Activated naive CD4-positive, alpha-beta T cell treated with anti-CD3 and anti-CD28 coated beads, Interleukin-2, amount 50 U/mL, for 72 hours (primary cell): ENCODE measurements at regions not wholly inside any gene's neighbourhood (a gene's known extent, or its start where the extent isn't known, plus 50 kb on each side); places are given as distances from the start of the nearest gene placed in this dataset.

Experiments
- ATAC-seq, 2 donors: fragments of 150-1000 bp; cut with Tn5 transposase; 2 replicates each; pipeline ENCODE4 v1.10.0; 2021; ENCODE audit warnings: mild to moderate bottlenecking in 2 of 2, moderate library complexity in 2 of 2
- DNase-seq, 2 donors: peaks; one replicate each; pipeline ENCODE4 v3.0.0; 2021 to 2022; ENCODE audit warnings: low spot score in 2 of 2
- H3K27ac Mint-ChIP-seq, 2 donors: one replicate each; pipeline ENCODE4 v1.8.0; 2022; ENCODE audit warnings: mild to moderate bottlenecking in 2 of 2, mixed read lengths in 2 of 2
- H3K36me3 Mint-ChIP-seq, 2 donors: one replicate each; pipeline ENCODE4 v1.8.0; 2022; ENCODE audit warnings: mixed read lengths in 2 of 2
- H3K9me3 Mint-ChIP-seq, 2 donors: one replicate each; pipeline ENCODE4 v1.8.0; 2022; ENCODE audit warnings: mixed read lengths in 2 of 2

DNA sequence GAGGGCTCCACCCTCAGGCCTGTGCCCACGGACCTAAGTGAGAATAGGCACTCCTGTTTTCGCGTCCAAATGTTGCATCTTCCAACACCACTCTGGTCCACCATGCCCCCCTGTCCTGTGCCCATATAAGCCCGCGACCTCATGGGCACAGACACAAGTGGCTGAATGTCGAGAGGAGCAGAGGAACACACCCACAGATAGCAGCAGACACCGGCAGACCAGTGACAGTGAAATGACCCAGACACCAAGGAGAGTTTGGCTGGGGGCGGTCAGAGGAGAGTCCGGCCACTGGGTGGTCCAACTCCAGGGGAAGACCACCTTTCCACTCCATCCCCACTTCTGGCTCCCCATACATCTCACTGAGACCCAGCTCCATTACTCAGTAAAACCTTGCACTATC, 161.4 kb upstream of the DAB2 start:
- no peaks in the 10 kb centered on the region for H3K9me3 Mint-ChIP-seq
- DNase-seq, result no peak
- ATAC-seq, result no peak
- H3K36me3 Mint-ChIP-seq, result no peaks in the 10 kb centered on the region
- no peak overlapping the region for H3K27ac Mint-ChIP-seq

DNA sequence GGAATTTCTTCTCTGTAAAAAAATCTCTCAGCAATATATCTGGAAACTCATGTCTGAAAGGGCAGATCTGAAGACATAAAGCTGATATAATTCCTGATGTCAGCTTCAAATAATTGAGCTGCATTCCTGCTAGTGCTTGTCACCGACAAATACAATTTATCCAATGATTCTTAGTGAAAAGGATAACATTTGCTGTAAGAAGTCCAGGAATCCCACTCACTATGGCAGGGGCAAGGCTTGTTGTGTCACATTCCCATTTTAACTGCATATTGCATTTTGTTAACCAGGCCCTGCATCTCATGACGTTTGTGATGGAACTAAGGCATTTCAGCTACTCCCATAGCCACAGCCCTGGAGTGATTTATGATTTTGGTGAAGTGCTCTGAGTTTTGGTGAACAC, 160.1 kb upstream of the DAB2 start:
- DNase-seq (no peak), ATAC-seq (no peak)
- no peaks in the 10 kb centered on the region for H3K9me3 Mint-ChIP-seq
- no peak overlapping the region for H3K27ac Mint-ChIP-seq
- H3K36me3 Mint-ChIP-seq, result no peaks in the 10 kb centered on the region

DNA sequence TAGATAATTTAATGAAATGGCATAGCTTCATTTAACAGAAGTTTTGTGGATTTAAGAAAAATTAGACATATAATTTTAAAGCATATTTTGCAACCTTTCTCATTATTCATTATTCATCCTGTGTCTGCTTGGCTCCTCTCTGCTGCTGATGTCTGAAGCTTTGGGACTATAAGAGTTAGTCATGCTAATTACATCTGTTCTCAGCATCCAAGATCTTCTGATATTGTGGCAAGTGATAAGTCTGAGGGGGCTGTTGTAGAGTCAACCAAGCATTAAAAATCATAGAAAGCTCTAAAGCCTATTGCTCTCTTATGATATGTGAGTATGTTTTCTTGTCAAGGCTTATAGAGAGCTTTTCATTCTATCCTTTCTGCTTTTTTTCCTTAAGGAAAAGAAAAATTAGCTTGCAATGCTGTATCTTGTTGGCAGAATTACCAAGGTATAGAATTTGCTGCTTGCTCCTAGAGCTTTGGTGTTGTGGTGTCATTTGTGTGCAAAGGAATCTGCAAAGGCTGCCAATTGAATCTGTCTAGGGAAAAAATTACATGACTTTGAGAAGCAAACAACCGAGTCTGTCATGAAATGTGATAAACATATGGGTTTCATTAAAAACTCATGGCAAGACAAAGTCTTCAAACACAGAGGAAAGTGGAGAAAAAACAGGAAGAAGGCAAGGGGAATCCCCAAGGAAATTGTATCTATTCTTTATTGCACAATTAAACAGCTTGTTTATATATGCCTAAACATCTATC, 156.1 kb upstream of the DAB2 start:
- Mint-ChIP-seq H3K27ac (no peak overlapping the region), H3K9me3 (no peaks in the 10 kb centered on the region), H3K36me3 (no peaks in the 10 kb centered on the region)
- ATAC-seq (no peak), DNase-seq (no peak)

DNA sequence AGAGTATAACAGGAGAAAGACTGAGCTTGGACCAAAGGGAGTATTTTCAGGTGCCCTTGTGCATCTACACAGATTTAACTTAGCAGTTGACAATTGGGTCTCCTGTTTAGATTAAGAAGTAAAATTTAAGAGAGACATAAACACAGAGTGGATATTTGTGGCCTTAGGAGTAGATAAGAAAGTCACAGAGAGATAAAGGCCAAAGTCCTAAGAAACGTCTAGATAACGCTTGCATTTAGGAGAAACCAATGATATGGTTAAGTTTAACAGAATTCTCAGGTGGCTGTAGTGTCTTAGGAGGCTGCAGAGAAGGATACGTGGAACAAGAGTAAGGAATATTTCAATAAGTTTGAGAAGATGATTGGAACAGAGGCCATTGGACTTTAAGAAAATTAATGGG, 155.0 kb upstream of the DAB2 start:
- no peak overlapping the region for H3K27ac Mint-ChIP-seq
- no peaks in the 10 kb centered on the region for H3K9me3 Mint-ChIP-seq
- H3K36me3 Mint-ChIP-seq, result no peaks in the 10 kb centered on the region
- ATAC-seq, result no peak
- no peak for DNase-seq

DNA sequence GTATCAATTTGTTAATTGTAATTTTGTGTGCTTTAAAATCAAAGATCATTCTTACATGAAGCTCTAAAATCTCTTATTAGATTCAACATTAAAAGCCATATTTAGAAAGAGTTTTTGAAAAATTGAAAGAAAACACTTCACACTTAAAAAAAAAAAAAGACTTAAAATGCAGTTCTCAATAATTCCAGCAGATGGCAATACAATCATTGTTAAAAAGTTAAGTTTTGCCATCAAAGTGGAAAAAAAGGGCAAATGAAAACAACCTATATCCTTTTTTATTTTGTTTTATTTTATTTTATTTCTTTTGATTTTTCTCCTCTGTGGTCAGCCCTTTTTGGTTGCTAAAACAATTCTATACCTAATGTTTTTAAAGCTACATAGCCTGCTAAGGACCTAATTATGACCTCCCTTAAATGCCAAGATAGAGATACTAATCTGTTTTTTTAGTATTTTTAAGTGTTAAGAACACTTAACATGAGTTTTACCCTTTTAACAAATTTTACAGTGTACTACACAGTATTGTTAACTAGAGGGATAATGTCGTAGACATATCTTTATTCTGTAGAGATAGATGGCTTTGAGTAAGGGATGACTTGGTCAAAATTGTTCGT, 154.2 kb upstream of the DAB2 start:
- DNase-seq (no peak), ATAC-seq (no peak)
- H3K36me3 Mint-ChIP-seq, result no peaks in the 10 kb centered on the region
- H3K27ac Mint-ChIP-seq, result no peak overlapping the region
- no peaks in the 10 kb centered on the region for H3K9me3 Mint-ChIP-seq

DNA sequence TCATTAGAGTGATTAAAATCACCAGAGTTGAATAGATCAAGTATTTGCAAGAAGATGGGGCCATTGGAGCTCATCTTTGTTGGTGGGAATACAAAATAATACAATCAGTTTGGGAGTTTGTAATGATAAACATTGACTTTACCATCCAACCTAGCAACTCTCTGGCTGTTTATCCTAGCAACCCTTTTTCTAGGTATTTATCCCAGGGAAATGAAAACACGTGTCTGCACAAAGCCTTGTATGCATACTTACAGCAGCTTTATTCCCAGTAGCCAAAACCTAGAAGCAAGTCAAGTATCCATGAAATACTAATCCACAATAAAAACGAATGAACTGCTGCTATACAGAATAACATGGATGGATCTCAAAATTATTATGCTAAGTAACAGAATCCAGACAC, 152.7 kb upstream of the DAB2 start:
- Mint-ChIP-seq H3K36me3 (no peaks in the 10 kb centered on the region), H3K9me3 (no peaks in the 10 kb centered on the region), H3K27ac (no peak overlapping the region)
- no peak for DNase-seq
- no peak for ATAC-seq

DNA sequence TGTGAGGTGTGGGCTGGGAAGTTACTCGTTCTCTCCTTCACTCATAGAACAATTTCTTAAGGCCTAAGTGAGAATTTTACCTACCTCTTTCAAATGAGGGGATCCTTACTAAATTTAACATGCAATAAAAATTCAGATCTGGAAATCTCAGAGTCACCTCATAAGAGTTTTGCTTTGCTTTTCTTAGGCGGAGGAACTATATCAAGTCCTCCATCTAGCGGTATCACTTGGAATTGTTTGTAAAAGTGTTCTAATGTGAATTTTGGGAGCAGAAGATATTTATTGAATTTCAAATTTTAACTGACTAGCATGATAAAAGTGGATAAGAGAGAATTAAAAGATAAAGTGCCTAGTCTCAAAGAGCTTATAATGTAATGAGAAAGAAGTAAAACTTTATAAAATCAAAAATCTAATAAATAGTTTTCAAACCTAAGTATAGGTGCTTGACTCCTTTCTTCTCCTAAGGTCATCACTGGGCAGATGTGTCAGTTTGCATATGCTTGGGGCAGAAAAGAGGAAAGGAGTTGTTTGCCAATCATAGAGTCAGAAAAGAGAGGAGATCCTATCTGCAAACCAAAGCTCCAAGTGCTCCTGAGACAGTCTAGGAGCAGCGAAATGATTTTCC, 145.7 kb upstream of the DAB2 start:
- Mint-ChIP-seq H3K27ac (no peak overlapping the region), H3K36me3 (no peaks in the 10 kb centered on the region), H3K9me3 (no peaks in the 10 kb centered on the region)
- no peak for DNase-seq
- no peak for ATAC-seq

DNA sequence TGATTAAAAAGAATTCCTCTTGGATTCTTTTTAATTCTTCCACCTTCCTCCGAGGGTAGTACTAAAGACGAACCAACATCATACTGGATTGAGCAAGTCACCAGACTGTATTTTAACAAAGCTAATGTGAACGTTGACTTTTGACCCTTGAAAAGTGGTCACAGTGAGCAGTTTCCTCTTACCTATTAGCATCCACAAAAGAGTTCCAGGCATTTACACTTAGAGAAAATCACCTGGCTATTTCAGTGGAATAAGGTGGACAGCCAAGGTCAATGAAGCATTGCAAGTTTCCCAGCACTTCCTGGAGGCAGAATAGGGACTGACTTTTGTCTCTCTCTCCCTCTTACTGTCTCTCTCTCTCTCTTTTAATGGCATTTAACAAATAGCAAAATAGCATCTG, 145.1 kb upstream of the DAB2 start:
- no peaks in the 10 kb centered on the region for H3K36me3 Mint-ChIP-seq
- no peak overlapping the region for H3K27ac Mint-ChIP-seq
- H3K9me3 Mint-ChIP-seq, result no peaks in the 10 kb centered on the region
- DNase-seq (no peak), ATAC-seq (no peak)

DNA sequence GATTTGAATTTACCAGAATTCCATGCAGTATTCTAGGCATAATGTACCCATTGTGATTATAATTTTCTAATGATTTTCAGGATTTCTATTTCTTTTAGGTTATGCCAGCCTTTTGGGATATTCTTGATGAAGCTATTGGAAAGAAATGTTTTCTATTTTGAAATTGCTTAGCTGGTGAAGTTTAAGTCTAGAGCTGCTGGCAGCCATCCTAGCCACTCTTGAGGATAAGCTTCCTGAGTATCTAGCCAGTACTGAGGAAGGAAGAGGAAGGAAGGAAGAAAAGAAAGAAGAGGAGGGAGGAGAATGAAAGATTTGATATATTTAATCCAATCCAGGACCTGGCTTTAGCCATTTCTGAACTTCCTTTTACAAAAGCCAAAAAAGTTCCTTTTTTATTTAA, 142.1 kb upstream of the DAB2 start:
- no peak for DNase-seq
- Mint-ChIP-seq H3K9me3 (no peaks in the 10 kb centered on the region), H3K36me3 (no peaks in the 10 kb centered on the region), H3K27ac (no peak overlapping the region)
- no peak for ATAC-seq

DNA sequence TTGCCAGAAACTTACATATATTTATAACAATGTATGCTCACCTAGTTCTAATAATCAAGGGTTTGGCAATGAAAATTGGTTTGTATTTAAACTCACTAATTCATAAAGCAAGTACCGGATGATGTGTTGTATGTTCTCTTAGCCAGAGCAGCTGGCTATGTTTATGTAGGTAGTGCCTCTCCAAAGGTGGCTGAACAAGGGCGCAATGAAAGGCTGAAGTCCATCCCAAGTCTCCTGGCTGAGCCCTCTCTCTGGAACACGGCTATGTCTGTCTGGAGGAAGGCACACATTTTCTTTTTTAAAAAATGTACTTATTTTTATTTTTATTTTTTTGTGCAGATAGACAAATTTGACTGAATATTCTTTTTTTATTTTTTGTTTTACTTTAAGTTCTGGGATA, 141.2 kb upstream of the DAB2 start:
- no peak for ATAC-seq
- DNase-seq, result no peak
- Mint-ChIP-seq H3K9me3 (no peaks in the 10 kb centered on the region), H3K36me3 (no peaks in the 10 kb centered on the region), H3K27ac (no peak overlapping the region)

DNA sequence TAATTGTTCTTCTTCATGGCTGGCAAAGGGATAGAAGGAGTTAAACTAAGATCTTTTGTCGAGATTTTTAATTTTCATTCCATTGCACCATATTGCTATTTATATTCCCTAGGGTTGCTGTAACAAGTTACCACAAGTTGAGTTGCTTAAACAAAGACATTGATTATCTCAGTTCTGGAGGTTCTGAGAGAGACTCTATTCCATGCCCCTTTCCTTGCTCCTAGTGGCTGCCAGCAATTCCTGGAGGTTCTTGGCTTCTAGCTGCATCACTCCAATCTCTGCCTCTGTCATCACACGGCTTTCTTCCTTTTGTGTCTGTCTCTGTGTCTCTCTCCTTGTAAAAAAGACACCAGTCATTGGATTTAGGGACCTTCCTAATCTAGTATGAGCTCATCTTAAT, 136.6 kb upstream of the DAB2 start:
- no peak overlapping the region for H3K27ac Mint-ChIP-seq
- H3K9me3 Mint-ChIP-seq, result no peaks in the 10 kb centered on the region
- no peak for ATAC-seq
- no peak for DNase-seq
- no peaks in the 10 kb centered on the region for H3K36me3 Mint-ChIP-seq

DNA sequence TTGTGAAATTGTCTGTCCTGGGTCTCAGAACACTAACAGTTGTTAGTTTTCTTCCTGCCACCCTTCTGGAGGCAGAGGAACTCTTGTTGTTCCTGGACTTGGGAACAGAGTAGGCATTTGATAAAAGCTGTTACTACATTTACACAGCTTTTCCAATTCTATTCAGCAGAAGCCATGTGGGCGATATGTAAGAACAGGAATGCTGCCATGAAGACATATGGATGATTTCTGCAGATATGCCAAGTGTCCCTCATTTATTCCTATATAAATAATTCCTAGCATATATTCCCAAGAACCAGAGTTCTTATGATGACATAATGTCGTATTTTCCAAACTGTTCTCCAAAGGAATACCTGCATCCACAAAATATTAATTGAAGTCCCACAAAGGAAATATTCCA, 135.9 kb upstream of the DAB2 start:
- DNase-seq (no peak), ATAC-seq (no peak)
- no peaks in the 10 kb centered on the region for H3K36me3 Mint-ChIP-seq
- H3K9me3 Mint-ChIP-seq, result no peaks in the 10 kb centered on the region
- no peak overlapping the region for H3K27ac Mint-ChIP-seq

DNA sequence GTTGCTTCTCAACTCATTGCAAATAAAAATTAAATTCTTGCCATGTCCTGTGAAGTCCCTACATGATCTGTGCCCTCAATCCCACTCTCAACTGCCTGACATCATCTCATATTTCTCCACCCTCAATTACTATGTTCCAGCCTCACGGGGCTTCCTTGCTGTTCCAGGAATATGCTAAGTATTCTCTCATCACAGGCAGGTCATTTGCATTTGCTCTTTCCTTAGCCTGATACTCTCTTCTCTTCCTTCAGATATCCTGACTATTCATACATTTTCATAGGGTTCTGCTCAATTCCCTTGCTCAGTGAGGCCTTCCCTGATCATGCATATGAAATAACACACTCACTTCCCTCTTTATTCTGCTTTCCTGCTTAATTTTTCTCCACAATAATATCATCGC, 135.1 kb upstream of the DAB2 start:
- ATAC-seq (no peak), DNase-seq (no peak)
- no peak overlapping the region for H3K27ac Mint-ChIP-seq
- H3K9me3 Mint-ChIP-seq, result no peaks in the 10 kb centered on the region
- H3K36me3 Mint-ChIP-seq, result no peaks in the 10 kb centered on the region

DNA sequence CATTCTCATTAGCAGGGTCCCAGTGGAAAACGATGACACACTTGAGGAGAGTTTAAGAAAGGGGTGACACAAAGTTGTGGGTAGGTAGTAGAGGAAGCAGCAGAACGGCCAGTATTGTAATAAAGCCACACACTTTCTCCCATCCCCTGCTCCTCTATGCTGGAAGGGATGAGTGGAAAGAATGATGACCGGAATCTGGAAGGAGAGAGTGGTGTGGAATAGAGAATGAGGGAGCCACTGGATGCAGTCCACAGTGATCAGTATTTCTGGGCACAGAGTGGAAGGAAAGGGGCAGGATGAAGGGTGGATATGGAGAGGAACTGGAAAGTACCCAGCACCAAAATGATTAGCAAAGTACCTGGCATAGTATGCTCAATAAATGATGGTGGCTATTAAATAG, 133.8 kb upstream of the DAB2 start:
- DNase-seq (no peak), ATAC-seq (no peak)
- H3K27ac Mint-ChIP-seq, result no peak overlapping the region
- H3K36me3 Mint-ChIP-seq, result no peaks in the 10 kb centered on the region
- no peaks in the 10 kb centered on the region for H3K9me3 Mint-ChIP-seq

DNA sequence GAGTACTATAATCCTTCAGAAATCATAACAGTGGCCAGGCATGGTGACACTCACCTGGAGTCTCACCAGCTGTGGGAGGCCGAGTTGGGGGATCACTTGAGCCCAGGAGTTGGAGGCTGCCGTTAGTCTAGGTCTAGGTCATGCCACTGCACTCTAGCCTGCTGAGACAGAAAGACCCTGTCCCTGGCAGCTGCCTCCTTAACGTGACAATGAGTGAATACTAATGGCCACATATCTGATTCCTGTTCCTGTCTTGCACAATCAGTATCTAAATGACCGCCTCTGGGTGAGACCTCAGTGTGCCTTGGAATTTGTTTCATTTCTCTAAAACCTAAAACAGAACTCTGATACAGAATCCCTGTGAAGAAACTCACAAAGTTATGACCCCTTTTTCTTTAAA, 131.0 kb upstream of the DAB2 start:
- Mint-ChIP-seq H3K36me3 (no peaks in the 10 kb centered on the region), H3K9me3 (no peaks in the 10 kb centered on the region), H3K27ac (no peak overlapping the region)
- no peak for DNase-seq
- no peak for ATAC-seq

DNA sequence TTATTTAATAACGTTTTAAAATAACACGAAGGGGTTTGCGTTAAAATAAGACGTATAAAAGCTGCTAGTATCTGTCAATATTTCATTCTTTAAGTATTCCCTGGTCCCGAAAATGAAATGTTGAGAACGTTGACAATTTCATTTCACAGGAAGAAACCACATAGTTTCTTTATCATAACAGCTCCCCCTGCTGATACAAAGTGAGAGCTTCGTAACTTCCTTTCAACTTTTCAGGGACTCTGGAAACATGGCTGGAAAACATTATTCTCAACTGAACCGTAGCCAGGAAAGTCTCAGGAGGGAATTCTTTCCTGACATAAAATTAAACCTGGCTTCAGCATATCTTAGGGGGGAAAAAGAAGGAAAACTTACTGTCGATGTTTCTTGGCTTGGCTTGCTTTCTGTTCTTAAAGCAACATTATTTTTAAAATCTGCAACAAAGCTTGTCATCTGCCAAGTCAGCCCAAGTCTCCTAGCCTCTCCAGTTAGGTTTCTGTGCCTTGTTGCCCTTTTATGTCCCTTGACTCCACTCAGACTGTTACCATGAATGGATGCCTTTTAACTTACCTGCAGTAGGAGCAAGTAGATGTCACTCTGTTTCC, 122.9 kb upstream of the DAB2 start:
- Mint-ChIP-seq H3K27ac (no peak overlapping the region), H3K9me3 (no peaks in the 10 kb centered on the region), H3K36me3 (no peaks in the 10 kb centered on the region)
- ATAC-seq (no peak), DNase-seq (peak in 1 of 2 donors; percentile 8)

DNA sequence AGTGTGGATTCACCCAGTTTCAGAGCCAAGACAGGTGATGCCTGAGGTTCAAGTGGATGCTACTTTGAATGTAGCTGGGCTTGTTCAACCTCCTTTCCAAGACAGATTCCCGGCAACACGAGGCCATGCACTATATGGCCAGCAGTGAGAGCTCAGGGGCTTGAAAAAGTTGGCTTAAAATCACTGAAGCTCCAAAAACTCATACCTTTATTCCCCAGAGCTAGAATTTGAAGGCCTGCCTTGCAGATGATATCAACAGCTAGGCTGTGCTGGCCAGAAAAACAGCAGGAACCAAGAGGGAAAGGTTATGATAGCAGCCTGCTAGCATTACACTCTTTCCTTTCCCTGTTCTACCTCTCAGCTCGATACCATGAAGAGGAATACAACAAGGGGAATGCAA, 120.2 kb upstream of the DAB2 start:
- ATAC-seq (no peak), DNase-seq (no peak)
- Mint-ChIP-seq H3K9me3 (no peaks in the 10 kb centered on the region), H3K27ac (no peak overlapping the region), H3K36me3 (no peaks in the 10 kb centered on the region)

DNA sequence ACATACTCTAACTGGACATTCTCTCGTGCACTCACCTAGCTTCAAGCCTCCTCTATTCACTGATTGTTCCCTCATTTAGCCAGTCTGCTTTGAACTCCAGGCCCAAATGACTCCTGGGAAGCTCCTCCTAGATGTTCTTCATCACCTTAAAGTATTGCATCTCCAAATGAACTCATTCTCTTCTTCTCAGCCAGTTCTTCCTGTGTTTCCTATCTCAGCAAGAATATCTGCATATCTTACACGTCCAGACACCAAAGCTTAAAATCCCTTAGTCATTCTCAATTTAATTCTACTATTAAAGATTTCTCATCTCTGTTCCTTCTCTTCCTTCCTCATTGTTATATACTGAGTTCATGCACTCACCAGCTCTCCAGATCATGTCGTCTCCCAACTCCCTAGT, 118.6 kb upstream of the DAB2 start:
- H3K9me3 Mint-ChIP-seq, result no peaks in the 10 kb centered on the region
- no peak overlapping the region for H3K27ac Mint-ChIP-seq
- H3K36me3 Mint-ChIP-seq, result no peaks in the 10 kb centered on the region
- DNase-seq, result no peak
- ATAC-seq, result no peak
